ENCODE measurements at regions not wholly inside any gene's neighbourhood (a gene's known extent, or its start where the extent isn't known, plus 50 kb on each side); places are given as distances from the start of the nearest gene placed in this dataset.

GRCh38 chr15:96414875-96415274 lies 84.4 kb downstream of the NR2F2 start:
- TF ChIP-seq EZH2 (IDR thresholded peaks at IDR 0.05; ENCODE audit: borderline replicate concordance, low read depth, low read length, severe bottlenecking) (no peak), MYC (IDR thresholded peaks at IDR 0.05; ENCODE audit: low read depth, low read length) (no peak), GATA2 (IDR thresholded peaks at IDR 0.05; ENCODE audit: insufficient read depth, insufficient read length, low read depth, low read length) (no peak), FOS (IDR thresholded peaks at IDR 0.05; ENCODE audit: borderline replicate concordance, insufficient read depth, low read length) (no peak), POLR2AphosphoS5 (IDR thresholded peaks at IDR 0.05; ENCODE audit: insufficient read depth, low read depth, low read length) (no peak), JUN (IDR thresholded peaks at IDR 0.05; ENCODE audit: borderline replicate concordance, insufficient read depth, insufficient read length, low read depth) (no peak), POLR2A (IDR thresholded peaks at IDR 0.05; ENCODE audit: low read depth, low read length) (no peak)
- TF ChIP-seq, protein P1, sequence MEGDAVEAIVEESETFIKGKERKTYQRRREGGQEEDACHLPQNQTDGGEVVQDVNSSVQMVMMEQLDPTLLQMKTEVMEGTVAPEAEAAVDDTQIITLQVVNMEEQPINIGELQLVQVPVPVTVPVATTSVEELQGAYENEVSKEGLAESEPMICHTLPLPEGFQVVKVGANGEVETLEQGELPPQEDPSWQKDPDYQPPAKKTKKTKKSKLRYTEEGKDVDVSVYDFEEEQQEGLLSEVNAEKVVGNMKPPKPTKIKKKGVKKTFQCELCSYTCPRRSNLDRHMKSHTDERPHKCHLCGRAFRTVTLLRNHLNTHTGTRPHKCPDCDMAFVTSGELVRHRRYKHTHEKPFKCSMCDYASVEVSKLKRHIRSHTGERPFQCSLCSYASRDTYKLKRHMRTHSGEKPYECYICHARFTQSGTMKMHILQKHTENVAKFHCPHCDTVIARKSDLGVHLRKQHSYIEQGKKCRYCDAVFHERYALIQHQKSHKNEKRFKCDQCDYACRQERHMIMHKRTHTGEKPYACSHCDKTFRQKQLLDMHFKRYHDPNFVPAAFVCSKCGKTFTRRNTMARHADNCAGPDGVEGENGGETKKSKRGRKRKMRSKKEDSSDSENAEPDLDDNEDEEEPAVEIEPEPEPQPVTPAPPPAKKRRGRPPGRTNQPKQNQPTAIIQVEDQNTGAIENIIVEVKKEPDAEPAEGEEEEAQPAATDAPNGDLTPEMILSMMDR (IDR thresholded peaks at IDR 0.05; ENCODE audit: extremely low read depth in 1 of 2, insufficient read depth in 1 of 2, low read depth in 1 of 2, low read length in 2 of 2) = no peak
- TF ChIP-seq, protein P2, sequence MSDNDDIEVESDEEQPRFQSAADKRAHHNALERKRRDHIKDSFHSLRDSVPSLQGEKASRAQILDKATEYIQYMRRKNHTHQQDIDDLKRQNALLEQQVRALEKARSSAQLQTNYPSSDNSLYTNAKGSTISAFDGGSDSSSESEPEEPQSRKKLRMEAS (IDR thresholded peaks at IDR 0.05; ENCODE audit: insufficient read depth, insufficient read length) = no peak
- Histone ChIP-seq H3K9ac (replicated peaks; ENCODE audit: extremely low read depth, insufficient read depth, low read length) (no peak overlapping the region), H3K4me3 (replicated peaks in 1 of 3; ENCODE audit: insufficient read depth in 1 of 3, low read depth in 1 of 3, low read length in 3 of 3) (no peak overlapping the region), H3K4me1 (ENCODE audit: control insufficient read depth, extremely low read depth, insufficient read depth, low read length) (peaks cover 21% of the 10 kb centered on the region), H3K4me2 (ENCODE audit: insufficient read depth, low read length) (no peak overlapping the region), H3K27ac (ENCODE audit: insufficient read depth, low read depth, low read length) (no peak overlapping the region), H3K79me2 (ENCODE audit: control insufficient read depth, insufficient read depth, low read length) (no peaks in the 10 kb centered on the region), H3K9me1 (replicated peaks; ENCODE audit: control insufficient read depth, extremely low read depth, insufficient read depth, low read length) (no peaks in the 10 kb centered on the region), H2AFZ (ENCODE audit: low read depth, low read length) (no peak overlapping the region), H3K9me3 (replicated peaks; ENCODE audit: control insufficient read depth, insufficient read depth, low read length) (no peaks in the 10 kb centered on the region), H4K20me1 (replicated peaks; ENCODE audit: control insufficient read depth, extremely low read depth, insufficient read depth, low read length) (no peaks in the 10 kb centered on the region), H3K36me3 (ENCODE audit: control insufficient read depth in 2 of 2, extremely low read depth in 1 of 2, insufficient read depth in 2 of 2, low read length in 2 of 2) (no peaks in the 10 kb centered on the region), H3K27me3 (ENCODE audit: control insufficient read depth in 2 of 2, insufficient read depth in 2 of 2, low read length in 2 of 2) (peaks cover 23 to 39% of the 10 kb centered on the region in 2 experiments)
- intact Hi-C loops (cut with micrococcal nuclease) = no loop called here
- no peak for FAIRE-seq
- POLR2A ChIA-PET = no interaction called here
- dilution Hi-C loops (cut with MboI; ENCODE audit: extremely low pct_ligation_motif_present, low sequenced_read_pairs) = no loop called here
- no peak for DNase-seq (ENCODE audit: low read depth, low spot score)
- CTCF ChIA-PET = no interaction called here
- BruUV-seq (replicated peaks) = no TSS peak

Measured in endothelial cell of umbilical vein (primary cell).